ENCODE measurements at regions not wholly inside any gene's neighbourhood (a gene's known extent, or its start where the extent isn't known, plus 50 kb on each side); places are given as distances from the start of the nearest gene placed in this dataset.

DNA sequence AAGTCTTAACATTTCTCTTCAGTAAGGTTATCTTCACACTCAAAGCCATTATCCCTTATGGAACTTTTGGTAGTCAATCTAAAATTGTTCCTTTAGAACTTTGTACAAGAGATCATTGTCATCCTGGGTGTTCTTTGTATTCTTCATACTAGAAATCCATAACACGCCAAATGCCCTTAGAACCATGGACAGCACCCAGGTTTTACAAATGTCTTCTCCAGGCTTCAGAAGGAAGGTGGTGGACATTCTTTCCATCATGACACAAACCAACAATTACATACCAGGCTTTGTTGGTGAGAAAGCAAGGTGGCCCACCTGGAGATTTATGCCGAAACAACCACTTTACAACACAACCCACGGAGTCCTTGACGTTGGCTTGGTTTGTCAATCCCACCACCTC lies 365.6 kb upstream of the TBX3 start:
- Mint-ChIP-seq H3K9me3 (ENCODE audit: low read depth, unreplicated experiment) (peaks cover 16% of the 10 kb centered on the region), H3K27me3 (ENCODE audit: unreplicated experiment) (no peaks in the 10 kb centered on the region), H3K27ac (ENCODE audit: unreplicated experiment) (no peak overlapping the region), H3K36me3 (ENCODE audit: insufficient read depth, unreplicated experiment) (no peaks in the 10 kb centered on the region), H3K4me1 (ENCODE audit: low read depth, unreplicated experiment) (no peaks in the 10 kb centered on the region), H3K4me3 (ENCODE audit: low read depth, unreplicated experiment) (no peak overlapping the region)
- DNase-seq, result no peak
- intact Hi-C loops (cut with micrococcal nuclease; ENCODE audit: unreplicated experiment), result no loop called here
- BruUV-seq (replicated peaks), result no TSS peak
- TF ChIP-seq CTCF (IDR thresholded peaks at IDR 0.05; ENCODE audit: unreplicated experiment), result no peak
- CTCF ChIA-PET, result no interaction called here

GRCh38 chr12:115046805-115047204 lies 362.8 kb upstream of the TBX3 start:
- Mint-ChIP-seq H3K27me3 (ENCODE audit: unreplicated experiment) (no peaks in the 10 kb centered on the region), H3K9me3 (ENCODE audit: low read depth, unreplicated experiment) (peaks cover 28% of the 10 kb centered on the region), H3K36me3 (ENCODE audit: insufficient read depth, unreplicated experiment) (no peaks in the 10 kb centered on the region), H3K4me1 (ENCODE audit: low read depth, unreplicated experiment) (no peaks in the 10 kb centered on the region), H3K4me3 (ENCODE audit: low read depth, unreplicated experiment) (no peak overlapping the region), H3K27ac (ENCODE audit: unreplicated experiment) (no peak overlapping the region)
- CTCF ChIA-PET, result no interaction called here
- TF ChIP-seq CTCF (IDR thresholded peaks at IDR 0.05; ENCODE audit: unreplicated experiment), result no peak
- BruUV-seq (replicated peaks), result no TSS peak
- no peak for DNase-seq
- intact Hi-C loops (cut with micrococcal nuclease; ENCODE audit: unreplicated experiment), result no loop called here

- CTCF ChIA-PET, result no interaction called here
- intact Hi-C loops (cut with micrococcal nuclease; ENCODE audit: unreplicated experiment), result no loop called here
- BruUV-seq (replicated peaks), result no TSS peak
- H3K27me3 Mint-ChIP-seq (ENCODE audit: unreplicated experiment), result no peaks in the 10 kb centered on the region
- no peaks in the 10 kb centered on the region for H3K4me1 Mint-ChIP-seq (ENCODE audit: low read depth, unreplicated experiment)
- TF ChIP-seq CTCF (IDR thresholded peaks at IDR 0.05; ENCODE audit: unreplicated experiment), result no peak
- H3K36me3 Mint-ChIP-seq (ENCODE audit: insufficient read depth, unreplicated experiment), result no peaks in the 10 kb centered on the region
- H3K4me3 Mint-ChIP-seq (ENCODE audit: low read depth, unreplicated experiment), result no peak overlapping the region
- DNase-seq, result no peak
- no peak overlapping the region for H3K27ac Mint-ChIP-seq (ENCODE audit: unreplicated experiment)
- H3K9me3 Mint-ChIP-seq (ENCODE audit: low read depth, unreplicated experiment), result peaks cover 36% of the 10 kb centered on the region
Observed at GRCh38 chr12:115044073-115044472, 360.1 kb upstream of the TBX3 start.

GRCh38 chr12:115043079-115043478 lies 359.1 kb upstream of the TBX3 start:
- no peak for DNase-seq
- H3K4me1 Mint-ChIP-seq (ENCODE audit: low read depth, unreplicated experiment), result no peaks in the 10 kb centered on the region
- no peak for TF ChIP-seq CTCF (IDR thresholded peaks at IDR 0.05; ENCODE audit: unreplicated experiment)
- H3K36me3 Mint-ChIP-seq (ENCODE audit: insufficient read depth, unreplicated experiment), result no peaks in the 10 kb centered on the region
- peaks cover 35% of the 10 kb centered on the region for H3K9me3 Mint-ChIP-seq (ENCODE audit: low read depth, unreplicated experiment)
- no peak overlapping the region for H3K4me3 Mint-ChIP-seq (ENCODE audit: low read depth, unreplicated experiment)
- CTCF ChIA-PET, result no interaction called here
- no peaks in the 10 kb centered on the region for H3K27me3 Mint-ChIP-seq (ENCODE audit: unreplicated experiment)
- no TSS peak for BruUV-seq (replicated peaks)
- intact Hi-C loops (cut with micrococcal nuclease; ENCODE audit: unreplicated experiment), result no loop called here
- no peak overlapping the region for H3K27ac Mint-ChIP-seq (ENCODE audit: unreplicated experiment)

GRCh38 chr12:115042341-115042740 lies 358.4 kb upstream of the TBX3 start:
- CTCF ChIA-PET, result no interaction called here
- TF ChIP-seq CTCF (IDR thresholded peaks at IDR 0.05; ENCODE audit: unreplicated experiment), result no peak
- no peak overlapping the region for H3K27ac Mint-ChIP-seq (ENCODE audit: unreplicated experiment)
- H3K27me3 Mint-ChIP-seq (ENCODE audit: unreplicated experiment), result no peaks in the 10 kb centered on the region
- no peaks in the 10 kb centered on the region for H3K4me1 Mint-ChIP-seq (ENCODE audit: low read depth, unreplicated experiment)
- H3K9me3 Mint-ChIP-seq (ENCODE audit: low read depth, unreplicated experiment), result peaks cover 32% of the 10 kb centered on the region
- no peaks in the 10 kb centered on the region for H3K36me3 Mint-ChIP-seq (ENCODE audit: insufficient read depth, unreplicated experiment)
- no peak overlapping the region for H3K4me3 Mint-ChIP-seq (ENCODE audit: low read depth, unreplicated experiment)
- intact Hi-C loops (cut with micrococcal nuclease; ENCODE audit: unreplicated experiment), result no loop called here
- no peak for DNase-seq
- no TSS peak for BruUV-seq (replicated peaks)

All from Calu3 (cell line).